NCI-H1694 treated with DMSO at 0.1 percent for 48 hours (cell line): ENCODE measurements at regions not wholly inside any gene's neighbourhood (a gene's known extent, or its start where the extent isn't known, plus 50 kb on each side); places are given as distances from the start of the nearest gene placed in this dataset.

Experiments used
- DNase-seq: peaks from one replicate; lab custom pipeline; 2025; lab: John Stamatoyannopoulos, UW

- no peak for DNase-seq
Observed at GRCh38 chr3:137061186-137061585, 103.4 kb downstream of the IL20RB start.

- no peak for DNase-seq
Observed at GRCh38 chr3:137062250-137062649, 104.5 kb downstream of the IL20RB start.

- no peak for DNase-seq
Observed at GRCh38 chr3:137065381-137065780, 107.6 kb downstream of the IL20RB start.

- DNase-seq, result no peak
Observed at GRCh38 chr3:137066092-137066491, 108.3 kb downstream of the IL20RB start.

GRCh38 chr3:137071104-137071503 lies 113.3 kb downstream of the IL20RB start:
- DNase-seq, result no peak

GRCh38 chr3:137075020-137075419 lies 117.2 kb downstream of the IL20RB start:
- no peak for DNase-seq

- DNase-seq, result no peak
Observed at GRCh38 chr3:137078040-137078439, 120.3 kb downstream of the IL20RB start.

- DNase-seq, result no peak
Observed at GRCh38 chr3:137079571-137079970, 121.8 kb downstream of the IL20RB start.

- DNase-seq, result no peak
Observed at GRCh38 chr3:137081711-137082110, 123.9 kb downstream of the IL20RB start.

- no peak for DNase-seq
Observed at GRCh38 chr3:137082763-137083162, 125.0 kb downstream of the IL20RB start.

- DNase-seq, result no peak
Observed at GRCh38 chr3:137083332-137083731, 125.5 kb downstream of the IL20RB start.

- DNase-seq, result no peak
Observed at GRCh38 chr3:137084586-137084985, 126.8 kb downstream of the IL20RB start.

- DNase-seq, result no peak
Observed at GRCh38 chr3:137097386-137097785, 139.6 kb downstream of the IL20RB start.

GRCh38 chr3:137097852-137098251 lies 140.1 kb downstream of the IL20RB start:
- DNase-seq, result no peak

GRCh38 chr3:137099364-137100219 lies 141.8 kb downstream of the IL20RB start:
- DNase-seq, result no peak

GRCh38 chr3:137100326-137100725 lies 142.5 kb downstream of the IL20RB start:
- no peak for DNase-seq

- peak; percentile 79 for DNase-seq
Observed at GRCh38 chr3:137103739-137104138, 146.0 kb downstream of the IL20RB start.

- peak; percentile 88 for DNase-seq
Observed at GRCh38 chr3:137105277-137105977, 147.6 kb downstream of the IL20RB start.

GRCh38 chr3:137106612-137107240 lies 148.9 kb downstream of the IL20RB start:
- no peak for DNase-seq

- no peak for DNase-seq
Observed at GRCh38 chr3:137108699-137109440, 151.1 kb downstream of the IL20RB start.

- peak; percentile 72 for DNase-seq
Observed at GRCh38 chr3:137110392-137110996, 152.7 kb downstream of the IL20RB start.

GRCh38 chr3:137111497-137111896 lies 153.7 kb downstream of the IL20RB start:
- no peak for DNase-seq
